K562 (cell line): ENCODE measurements at regions not wholly inside any gene's neighbourhood (a gene's known extent, or its start where the extent isn't known, plus 50 kb on each side); places are given as distances from the start of the nearest gene placed in this dataset.

Source experiments
- ATAC-seq: fragments of 200-7000 bp; cut with Tn5 transposase; 3 replicates; pipeline ENCODE4 v1.9.1; 2020; ENCODE audit warnings: moderate library complexity
- BruUV-seq: library from RNA; stranded (reverse); fragments of 400-500 nt; replicated peaks from 2 replicates; lab custom pipeline; 2021; lab: Mats Ljungman, UMichigan
- CTCF ChIA-PET: fragments of 300-600 bp; formaldehyde crosslinking; extraction: SDS; loops from one replicate; lab custom pipeline; 2021; ENCODE audit warnings: low intra/inter-chr PET ratio; lab: Yijun Ruan, JAX
- POLR2A ChIA-PET: fragments of 300-600, 350-650 bp; sonication (Branson Sonifier 250); formaldehyde crosslinking; extraction: SDS; loops from one replicate; lab custom pipeline; 2021; ENCODE audit warnings: antibody characterized with exemption, inconsistent platforms; lab: Yijun Ruan, JAX
- DNase-seq, 4 experiments: peaks; one replicate each; pipeline versions ENCODE4 v3.0.0 to v3.0.0-alpha.2; 2011 to 2018; ENCODE audit warnings: low spot score in 3 of 4, mixed read lengths in 3 of 4; ENCODE audit errors: extremely low read depth in 1 of 4
- FAIRE-seq: peaks from 2 replicates; lab custom pipeline; 2011; peaks lifted over from hg19 to GRCh38; lab: Jason Lieb, UNC
- H2AFZ ChIP-seq: 2 replicates; pipeline ENCODE4 v1.6.0; 2011; ENCODE audit warnings: low read depth, low read length, control low read depth, inconsistent platforms
- H3K27ac ChIP-seq: fragments of 200-600 bp; 3 replicates; pipeline ENCODE4 v1.8.0; 2011; ENCODE audit warnings: low read depth, mild to moderate bottlenecking, control low read depth, inconsistent platforms, low read length, moderate library complexity, mixed read lengths; ENCODE audit errors: extremely low read depth
- H3K27me3 ChIP-seq, 2 experiments: fragments of 300-600 bp in 1 of 2; 2 replicates in 1 of 2; 3 replicates in 1 of 2; pipeline versions ENCODE4 v1.6.0 to v1.8.0; 2011; ENCODE audit warnings: inconsistent platforms in 2 of 2, low read length in 2 of 2, mild to moderate bottlenecking in 1 of 2, mixed read lengths in 1 of 2, moderate library complexity in 1 of 2; ENCODE audit not compliant: control insufficient read depth in 2 of 2, insufficient read depth in 2 of 2
- H3K36me3 ChIP-seq: fragments of 300-600 bp; 3 replicates; pipeline ENCODE4 v1.8.0; 2011; ENCODE audit warnings: mild to moderate bottlenecking, low read length, inconsistent platforms; ENCODE audit not compliant: control insufficient read depth, insufficient read depth
- H3K4me1 ChIP-seq, 2 experiments: fragments of 200-600 bp in 1 of 2; replicated peaks in 1 of 2; 2 replicates in 1 of 2; 3 replicates in 1 of 2; pipeline versions ENCODE4 v1.5.1 to v1.8.0; 2011; ENCODE audit warnings: inconsistent platforms in 2 of 2, low read length in 2 of 2, mild to moderate bottlenecking in 1 of 2, mixed read lengths in 1 of 2, moderate library complexity in 1 of 2; ENCODE audit not compliant: control insufficient read depth in 2 of 2, insufficient read depth in 2 of 2
- H3K4me2 ChIP-seq: 2 replicates; pipeline ENCODE4 v1.6.1; 2011; ENCODE audit warnings: low read length, control low read depth, inconsistent platforms, mixed read lengths; ENCODE audit not compliant: insufficient read depth
- H3K4me3 ChIP-seq: fragments of 200-600 bp; sonication (generic), shearing (Covaris generic); 2 replicates; pipeline ENCODE4 v1.5.1; 2016; ENCODE audit warnings: control low read depth, inconsistent platforms
- H3K79me2 ChIP-seq: fragments of 200-600 bp; 3 replicates; pipeline ENCODE4 v1.8.0; 2011; ENCODE audit warnings: low read length, inconsistent platforms; ENCODE audit not compliant: control insufficient read depth, insufficient read depth
- H3K9ac ChIP-seq, 2 experiments: 2 replicates each; pipeline versions ENCODE4 v1.6.0 to v1.6.1; 2011; ENCODE audit warnings: low read depth in 2 of 2, low read length in 2 of 2, control low read depth in 1 of 2, inconsistent platforms in 1 of 2, mild to moderate bottlenecking in 1 of 2, mixed read lengths in 1 of 2; ENCODE audit not compliant: insufficient read depth in 1 of 2
- H3K9me1 ChIP-seq: one replicate; pipeline ENCODE4 v1.6.0; 2011; ENCODE audit warnings: inconsistent platforms, mild to moderate bottlenecking, low read length, moderate library complexity; ENCODE audit not compliant: control insufficient read depth, insufficient read depth
- H3K9me3 ChIP-seq: replicated peaks from 2 replicates; pipeline ENCODE4 v1.5.1; 2011; ENCODE audit warnings: low read depth, low read length, inconsistent platforms; ENCODE audit not compliant: control insufficient read depth, insufficient read depth
- H4K20me1 ChIP-seq: replicated peaks from 2 replicates; pipeline ENCODE4 v1.6.1; 2011; ENCODE audit warnings: low read length, inconsistent platforms, mixed read lengths; ENCODE audit not compliant: control insufficient read depth, insufficient read depth
- CBX2 ChIP-seq: fragments of 200-600 bp; sonication (generic); IDR thresholded peaks from one replicate; pipeline ENCODE4 v1.6.1; 2012; ENCODE audit warnings: mild to moderate bottlenecking, low read length, inconsistent platforms; ENCODE audit not compliant: insufficient read depth, poor library complexity, severe bottlenecking
- FUS ChIP-seq: fragments of 200-400 bp; formaldehyde crosslinking; optimal IDR thresholded peaks from 2 replicates; pipeline ENCODE3; 2017; ENCODE audit warnings: low read depth, low read length
- KLF10 ChIP-seq: fragments of 250-450 bp; sonication (Bioruptor Pico); IDR thresholded peaks from 2 replicates; pipeline ENCODE4 v1.6.1; 2021; ENCODE audit warnings: matching md5 sums
- MCM2 ChIP-seq: fragments of 450-650 bp; IDR thresholded peaks from 2 replicates; pipeline ENCODE4 v1.6.1; 2017; ENCODE audit warnings: low read depth, mild to moderate bottlenecking
- MEF2A ChIP-seq: IDR thresholded peaks from 2 replicates; pipeline ENCODE4 v1.6.1; 2011; ENCODE audit warnings: low read depth, mild to moderate bottlenecking, low read length, moderate library complexity; ENCODE audit not compliant: control insufficient read depth
- NBN ChIP-seq: fragments of 450-650 bp; IDR thresholded peaks from 2 replicates; pipeline ENCODE4 v1.6.1; 2016; ENCODE audit warnings: low read depth, mild to moderate bottlenecking
- POLR2H ChIP-seq: IDR thresholded peaks from 2 replicates; pipeline ENCODE4 v1.6.1; 2016; ENCODE audit warnings: missing genetic modification characterization, low read depth, mild to moderate bottlenecking, control low read depth, missing compliant biosample characterization, moderate library complexity
- RCOR1 ChIP-seq, 2 experiments: IDR thresholded peaks; 2 replicates each; pipeline ENCODE4 v1.6.1; 2012; ENCODE audit warnings: low read depth in 2 of 2, low read length in 2 of 2, borderline replicate concordance in 1 of 2, improper control_type of control experiment in 1 of 2
- SIRT6 ChIP-seq: IDR thresholded peaks from one replicate; pipeline ENCODE4 v1.6.1; 2012; ENCODE audit warnings: low read depth, mild to moderate bottlenecking, control low read depth, inconsistent platforms, low read length, moderate library complexity
- SRSF9 ChIP-seq: fragments of 200-400 bp; formaldehyde crosslinking; IDR thresholded peaks from 2 replicates; pipeline ENCODE4 v1.6.1; 2017; ENCODE audit warnings: low read depth, low read length, borderline replicate concordance
- TBL1XR1 ChIP-seq, 2 experiments: IDR thresholded peaks; 2 replicates each; pipeline ENCODE4 v1.6.1; 2012; ENCODE audit warnings: improper control_type of control experiment in 2 of 2, low read length in 2 of 2, mild to moderate bottlenecking in 1 of 2
- WHSC1 ChIP-seq: IDR thresholded peaks from one replicate; pipeline ENCODE4 v1.6.1; 2012; ENCODE audit warnings: low read length, control low read depth, inconsistent platforms
- ZKSCAN1 ChIP-seq: fragments of 150-350 bp; IDR thresholded peaks from 2 replicates; pipeline ENCODE4 v1.6.1; 2016; ENCODE audit warnings: low read depth, low read length
- ZNF121 ChIP-seq: sonication (generic); formaldehyde crosslinking; conservative IDR thresholded peaks from 2 replicates; pipeline ENCODE4 v1.8.0; 2022; ENCODE audit warnings: missing genetic modification reagents
- ZNF41 ChIP-seq: fragments of 250-450 bp; sonication (Bioruptor Pico); conservative IDR thresholded peaks from 2 replicates; pipeline ENCODE4 v1.4.0; 2020; ENCODE audit warnings: mild to moderate bottlenecking
- ZNF551 ChIP-seq: fragments of 250-450 bp; sonication (Bioruptor Pico); IDR thresholded peaks from 2 replicates; pipeline ENCODE4 v1.5.0; 2021; ENCODE audit warnings: mild to moderate bottlenecking, moderate library complexity
- WGBS: fragments of 100-300 bp; shearing (Covaris generic); methylation state at CpG from one replicate; pipeline ENCODE4 v1.1.6; 2016; ENCODE audit warnings: low coverage, mixed read lengths; ENCODE audit not compliant: insufficient coverage; ENCODE audit errors: missing lambda C conversion rate; 5-methylcytosine and 5-hydroxymethylcytosine counted together
- in situ Hi-C: fragments of 300-500 bp; cut with MboI; formaldehyde crosslinking; loops from 4 replicates; pipeline ENCODE4 v1.15.0; 2018; ENCODE audit warnings: inconsistent platforms, mixed read lengths
- intact Hi-C: fragments of 100-400 bp; cut with micrococcal nuclease; formaldehyde crosslinking; loops from 2 replicates; pipeline ENCODE4 v1.14.2; 2022
- TF ChIP-seq, protein P1 (sequence below): fragments of 250-450 bp; sonication (Bioruptor Pico); IDR thresholded peaks from 2 replicates; pipeline ENCODE4 v1.8.0; 2022; ENCODE audit warnings: inconsistent platforms
- TF ChIP-seq, protein P2 (sequence below), 2 experiments: fragments of 150-350 bp in 1 of 2; IDR thresholded peaks; 2 replicates each; pipeline ENCODE4 v1.6.1; 2012 to 2016; ENCODE audit warnings: low read depth in 2 of 2, low read length in 2 of 2, mild to moderate bottlenecking in 1 of 2, moderate library complexity in 1 of 2
- TF ChIP-seq, protein P3 (sequence below): sonication (generic); formaldehyde crosslinking; IDR thresholded peaks from 2 replicates; pipeline ENCODE4 v1.8.0; 2023; ENCODE audit warnings: mild to moderate bottlenecking, missing genetic modification reagents

DNA sequence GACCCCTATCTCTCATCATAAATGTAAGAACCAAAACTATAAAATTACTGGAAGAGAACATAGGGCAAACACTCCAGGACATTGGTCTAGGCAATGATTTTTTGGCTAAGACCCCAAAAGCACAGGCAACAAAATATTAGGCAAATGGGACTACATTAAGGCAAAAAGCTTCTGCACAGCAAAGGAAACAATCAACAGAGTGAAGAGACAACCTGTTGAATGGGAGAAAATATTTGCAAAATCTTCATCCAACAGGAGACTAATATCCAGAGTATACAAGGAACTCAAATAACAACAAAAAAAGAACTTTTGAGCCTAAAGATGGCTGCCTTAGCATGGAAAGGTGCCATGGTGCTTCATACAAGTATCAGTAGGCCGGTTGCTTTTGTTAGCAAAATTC, 111.1 kb upstream of the FMR1 start:
- no peaks in the 10 kb centered on the region for H4K20me1 ChIP-seq
- no peaks in the 10 kb centered on the region for H3K9me3 ChIP-seq
- H3K27me3 ChIP-seq: no peaks in the 10 kb centered on the region
- no peaks in the 10 kb centered on the region for H3K36me3 ChIP-seq
- ChIA-PET POLR2A (no interaction called here), CTCF (no interaction called here)
- no peak overlapping the region for H3K27ac ChIP-seq
- intact Hi-C loops: no loop called here
- H3K4me3 ChIP-seq: no peak overlapping the region
- no peak for FAIRE-seq
- no peak overlapping the region for H3K4me2 ChIP-seq
- in situ Hi-C loops: no loop called here
- BruUV-seq: no TSS peak
- no peaks in the 10 kb centered on the region for H3K4me1 ChIP-seq
- DNase-seq: no peak
- no peaks in the 10 kb centered on the region for H3K9me1 ChIP-seq
- no peak overlapping the region for H2AFZ ChIP-seq
- 0% methylated on average over 1 of the region's 1 CpG for WGBS
- ATAC-seq: no peak
- no peaks in the 10 kb centered on the region for H3K79me2 ChIP-seq
- no peak overlapping the region for H3K9ac ChIP-seq
- TF ChIP-seq, protein P1, sequence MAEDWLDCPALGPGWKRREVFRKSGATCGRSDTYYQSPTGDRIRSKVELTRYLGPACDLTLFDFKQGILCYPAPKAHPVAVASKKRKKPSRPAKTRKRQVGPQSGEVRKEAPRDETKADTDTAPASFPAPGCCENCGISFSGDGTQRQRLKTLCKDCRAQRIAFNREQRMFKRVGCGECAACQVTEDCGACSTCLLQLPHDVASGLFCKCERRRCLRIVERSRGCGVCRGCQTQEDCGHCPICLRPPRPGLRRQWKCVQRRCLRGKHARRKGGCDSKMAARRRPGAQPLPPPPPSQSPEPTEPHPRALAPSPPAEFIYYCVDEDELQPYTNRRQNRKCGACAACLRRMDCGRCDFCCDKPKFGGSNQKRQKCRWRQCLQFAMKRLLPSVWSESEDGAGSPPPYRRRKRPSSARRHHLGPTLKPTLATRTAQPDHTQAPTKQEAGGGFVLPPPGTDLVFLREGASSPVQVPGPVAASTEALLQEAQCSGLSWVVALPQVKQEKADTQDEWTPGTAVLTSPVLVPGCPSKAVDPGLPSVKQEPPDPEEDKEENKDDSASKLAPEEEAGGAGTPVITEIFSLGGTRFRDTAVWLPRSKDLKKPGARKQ (CRISPR knock-in tag): no peak
- TF ChIP-seq, protein P2, sequence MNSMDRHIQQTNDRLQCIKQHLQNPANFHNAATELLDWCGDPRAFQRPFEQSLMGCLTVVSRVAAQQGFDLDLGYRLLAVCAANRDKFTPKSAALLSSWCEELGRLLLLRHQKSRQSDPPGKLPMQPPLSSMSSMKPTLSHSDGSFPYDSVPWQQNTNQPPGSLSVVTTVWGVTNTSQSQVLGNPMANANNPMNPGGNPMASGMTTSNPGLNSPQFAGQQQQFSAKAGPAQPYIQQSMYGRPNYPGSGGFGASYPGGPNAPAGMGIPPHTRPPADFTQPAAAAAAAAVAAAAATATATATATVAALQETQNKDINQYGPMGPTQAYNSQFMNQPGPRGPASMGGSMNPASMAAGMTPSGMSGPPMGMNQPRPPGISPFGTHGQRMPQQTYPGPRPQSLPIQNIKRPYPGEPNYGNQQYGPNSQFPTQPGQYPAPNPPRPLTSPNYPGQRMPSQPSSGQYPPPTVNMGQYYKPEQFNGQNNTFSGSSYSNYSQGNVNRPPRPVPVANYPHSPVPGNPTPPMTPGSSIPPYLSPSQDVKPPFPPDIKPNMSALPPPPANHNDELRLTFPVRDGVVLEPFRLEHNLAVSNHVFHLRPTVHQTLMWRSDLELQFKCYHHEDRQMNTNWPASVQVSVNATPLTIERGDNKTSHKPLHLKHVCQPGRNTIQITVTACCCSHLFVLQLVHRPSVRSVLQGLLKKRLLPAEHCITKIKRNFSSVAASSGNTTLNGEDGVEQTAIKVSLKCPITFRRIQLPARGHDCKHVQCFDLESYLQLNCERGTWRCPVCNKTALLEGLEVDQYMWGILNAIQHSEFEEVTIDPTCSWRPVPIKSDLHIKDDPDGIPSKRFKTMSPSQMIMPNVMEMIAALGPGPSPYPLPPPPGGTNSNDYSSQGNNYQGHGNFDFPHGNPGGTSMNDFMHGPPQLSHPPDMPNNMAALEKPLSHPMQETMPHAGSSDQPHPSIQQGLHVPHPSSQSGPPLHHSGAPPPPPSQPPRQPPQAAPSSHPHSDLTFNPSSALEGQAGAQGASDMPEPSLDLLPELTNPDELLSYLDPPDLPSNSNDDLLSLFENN (IDR thresholded peaks at IDR 0.05; ENCODE audit: low read depth in 2 of 2, low read length in 2 of 2): no peak
- TF ChIP-seq RCOR1 (IDR thresholded peaks at IDR 0.05; ENCODE audit: borderline replicate concordance in 1 of 2, low read depth in 2 of 2, low read length in 2 of 2) (no peak), TBL1XR1 (IDR thresholded peaks at IDR 0.05; ENCODE audit: low read length in 2 of 2) (no peak), POLR2H (tag) (no peak), KLF10 (CRISPR knock-in tag) (no peak), ZKSCAN1 (no peak), MEF2A (no peak), MCM2 (no peak), FUS (no peak), WHSC1 (no peak), ZNF121 (CRISPR knock-in tag) (no peak), SRSF9 (no peak), SIRT6 (no peak), CBX2 (no peak), ZNF41 (no peak), NBN (no peak), ZNF551 (CRISPR knock-in tag) (no peak)
- TF ChIP-seq, protein P3, sequence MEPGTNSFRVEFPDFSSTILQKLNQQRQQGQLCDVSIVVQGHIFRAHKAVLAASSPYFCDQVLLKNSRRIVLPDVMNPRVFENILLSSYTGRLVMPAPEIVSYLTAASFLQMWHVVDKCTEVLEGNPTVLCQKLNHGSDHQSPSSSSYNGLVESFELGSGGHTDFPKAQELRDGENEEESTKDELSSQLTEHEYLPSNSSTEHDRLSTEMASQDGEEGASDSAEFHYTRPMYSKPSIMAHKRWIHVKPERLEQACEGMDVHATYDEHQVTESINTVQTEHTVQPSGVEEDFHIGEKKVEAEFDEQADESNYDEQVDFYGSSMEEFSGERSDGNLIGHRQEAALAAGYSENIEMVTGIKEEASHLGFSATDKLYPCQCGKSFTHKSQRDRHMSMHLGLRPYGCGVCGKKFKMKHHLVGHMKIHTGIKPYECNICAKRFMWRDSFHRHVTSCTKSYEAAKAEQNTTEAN (CRISPR knock-in tag): no peak
